ENCODE measurements at regions not wholly inside any gene's neighbourhood (a gene's known extent, or its start where the extent isn't known, plus 50 kb on each side); places are given as distances from the start of the nearest gene placed in this dataset.

- TF ChIP-seq TOX (CRISPR knock-in tag; IDR thresholded peaks at IDR 0.05; ENCODE audit: borderline replicate concordance) = no peak
- TF ChIP-seq CREB5 (CRISPR knock-in tag; IDR thresholded peaks at IDR 0.05; ENCODE audit: low read depth) = no peak
- TF ChIP-seq ZFP3 (CRISPR knock-in tag; IDR thresholded peaks at IDR 0.05) = no peak
- TF ChIP-seq PATZ1 (CRISPR knock-in tag; IDR thresholded peaks at IDR 0.05; ENCODE audit: borderline replicate concordance) = no peak
- TF ChIP-seq TSHZ2 (CRISPR knock-in tag; IDR thresholded peaks at IDR 0.05) = no peak
- TF ChIP-seq ARNTL (CRISPR knock-in tag; IDR thresholded peaks at IDR 0.05; ENCODE audit: borderline replicate concordance, low read depth) = peak; percentile 88
- ATAC-seq = no peak
Measured at GRCh38 chr11:43547889-43548381, 132.6 kb upstream of the HSD17B12 start.

- TF ChIP-seq CSDC2 (CRISPR knock-in tag; IDR thresholded peaks at IDR 0.05) (no peak), POU6F1 (CRISPR knock-in tag; IDR thresholded peaks at IDR 0.05; ENCODE audit: borderline replicate concordance, low read depth) (no peak), RARB (CRISPR knock-in tag; IDR thresholded peaks at IDR 0.05) (no peak), ESRRG (CRISPR knock-in tag; IDR thresholded peaks at IDR 0.05) (no peak), ZFP30 (CRISPR knock-in tag; IDR thresholded peaks at IDR 0.05) (no peak), ZNF70 (CRISPR knock-in tag; IDR thresholded peaks at IDR 0.05) (no peak), PPARA (CRISPR knock-in tag; IDR thresholded peaks at IDR 0.05; ENCODE audit: borderline replicate concordance) (no peak), SNAI2 (CRISPR knock-in tag; IDR thresholded peaks at IDR 0.05) (no peak), TOX (CRISPR knock-in tag; IDR thresholded peaks at IDR 0.05; ENCODE audit: borderline replicate concordance) (no peak), ISL1 (CRISPR knock-in tag; IDR thresholded peaks at IDR 0.05) (no peak), ZNF565 (CRISPR knock-in tag; conservative IDR thresholded peaks at IDR 0.05; ENCODE audit: low read depth) (no peak), ZC3H10 (CRISPR knock-in tag; IDR thresholded peaks at IDR 0.05) (no peak), TSHZ2 (CRISPR knock-in tag; IDR thresholded peaks at IDR 0.05) (no peak), CSRNP3 (CRISPR knock-in tag; IDR thresholded peaks at IDR 0.05) (no peak)
- no peak for ATAC-seq
Measured at GRCh38 chr11:43548916-43549315, 131.6 kb upstream of the HSD17B12 start.

GRCh38 chr11:43549624-43550023 is 130.9 kb upstream of the HSD17B12 start:
- TF ChIP-seq CSDC2 (CRISPR knock-in tag; IDR thresholded peaks at IDR 0.05) = no peak
- no peak for TF ChIP-seq ISL1 (CRISPR knock-in tag; IDR thresholded peaks at IDR 0.05)
- TF ChIP-seq POU6F1 (CRISPR knock-in tag; IDR thresholded peaks at IDR 0.05; ENCODE audit: borderline replicate concordance, low read depth) = no peak
- no peak for ATAC-seq

Data from SK-N-SH treated with all-trans-retinoic acid at 6 μM for 48 hours (cell line).